ENCODE measurements at regions not wholly inside any gene's neighbourhood (a gene's known extent, or its start where the extent isn't known, plus 50 kb on each side); places are given as distances from the start of the nearest gene placed in this dataset.

DNA sequence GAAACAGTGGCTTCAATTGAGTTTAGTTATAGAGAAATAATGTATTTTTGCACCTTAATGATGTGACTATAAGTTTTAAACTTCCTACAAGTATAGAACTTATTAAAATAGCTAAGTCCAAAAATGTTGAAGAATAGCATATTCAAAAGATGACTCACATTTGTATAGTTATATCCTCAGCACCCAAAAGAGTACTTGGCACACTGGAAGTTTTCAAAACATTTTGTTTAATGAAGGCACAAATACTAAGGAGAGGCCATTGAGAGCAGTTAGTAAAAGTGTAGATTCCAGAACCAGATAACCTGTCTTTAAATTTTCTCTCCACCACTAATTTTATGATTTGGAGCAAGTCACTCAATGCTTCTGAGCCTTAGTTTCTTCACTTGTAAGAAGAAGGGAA lies 226.9 kb upstream of the MID1 start:
- Histone ChIP-seq H3K9me3 (ENCODE audit: insufficient read depth, low read depth, low read length) (no peaks in the 10 kb centered on the region), H3K4me1 (ENCODE audit: insufficient read depth, low read length) (no peaks in the 10 kb centered on the region), H4K20me1 (ENCODE audit: insufficient read depth, low read length) (no peaks in the 10 kb centered on the region), H3K4me3 (ENCODE audit: insufficient read depth, low read depth, low read length) (no peak overlapping the region), H3K79me2 (ENCODE audit: insufficient read depth, low read length) (no peaks in the 10 kb centered on the region), H3K36me3 (ENCODE audit: insufficient read depth, low read length) (no peaks in the 10 kb centered on the region), H2AFZ (ENCODE audit: low read depth, low read length) (no peak overlapping the region), H3K9ac (ENCODE audit: low read length) (no peak overlapping the region), H3K27ac (ENCODE audit: low read depth, low read length) (no peak overlapping the region), H3K27me3 (ENCODE audit: insufficient read depth, low read length) (no peaks in the 10 kb centered on the region), H3K4me2 (ENCODE audit: low read length) (no peak overlapping the region)
- Mint-ChIP-seq H3K36me3 (ENCODE audit: low read depth, unreplicated experiment) (no peaks in the 10 kb centered on the region), H3K9me3 (ENCODE audit: unreplicated experiment) (no peaks in the 10 kb centered on the region), H3K4me1 (ENCODE audit: low read depth, unreplicated experiment) (no peaks in the 10 kb centered on the region), H3K27me3 (ENCODE audit: low read depth, unreplicated experiment) (no peaks in the 10 kb centered on the region), H3K4me3 (ENCODE audit: unreplicated experiment) (no peak overlapping the region), H3K27ac (ENCODE audit: unreplicated experiment) (no peak overlapping the region)
- DNase-seq (ENCODE audit: low read depth) (peak; percentile 8), FAIRE-seq (no peak)
- TF ChIP-seq, protein P1, sequence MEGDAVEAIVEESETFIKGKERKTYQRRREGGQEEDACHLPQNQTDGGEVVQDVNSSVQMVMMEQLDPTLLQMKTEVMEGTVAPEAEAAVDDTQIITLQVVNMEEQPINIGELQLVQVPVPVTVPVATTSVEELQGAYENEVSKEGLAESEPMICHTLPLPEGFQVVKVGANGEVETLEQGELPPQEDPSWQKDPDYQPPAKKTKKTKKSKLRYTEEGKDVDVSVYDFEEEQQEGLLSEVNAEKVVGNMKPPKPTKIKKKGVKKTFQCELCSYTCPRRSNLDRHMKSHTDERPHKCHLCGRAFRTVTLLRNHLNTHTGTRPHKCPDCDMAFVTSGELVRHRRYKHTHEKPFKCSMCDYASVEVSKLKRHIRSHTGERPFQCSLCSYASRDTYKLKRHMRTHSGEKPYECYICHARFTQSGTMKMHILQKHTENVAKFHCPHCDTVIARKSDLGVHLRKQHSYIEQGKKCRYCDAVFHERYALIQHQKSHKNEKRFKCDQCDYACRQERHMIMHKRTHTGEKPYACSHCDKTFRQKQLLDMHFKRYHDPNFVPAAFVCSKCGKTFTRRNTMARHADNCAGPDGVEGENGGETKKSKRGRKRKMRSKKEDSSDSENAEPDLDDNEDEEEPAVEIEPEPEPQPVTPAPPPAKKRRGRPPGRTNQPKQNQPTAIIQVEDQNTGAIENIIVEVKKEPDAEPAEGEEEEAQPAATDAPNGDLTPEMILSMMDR (IDR thresholded peaks at IDR 0.05; ENCODE audit: insufficient read depth, low read depth, low read length), result no peak
- TF ChIP-seq EZH2 (IDR thresholded peaks at IDR 0.05; ENCODE audit: insufficient read depth, low read length), result no peak

DNA sequence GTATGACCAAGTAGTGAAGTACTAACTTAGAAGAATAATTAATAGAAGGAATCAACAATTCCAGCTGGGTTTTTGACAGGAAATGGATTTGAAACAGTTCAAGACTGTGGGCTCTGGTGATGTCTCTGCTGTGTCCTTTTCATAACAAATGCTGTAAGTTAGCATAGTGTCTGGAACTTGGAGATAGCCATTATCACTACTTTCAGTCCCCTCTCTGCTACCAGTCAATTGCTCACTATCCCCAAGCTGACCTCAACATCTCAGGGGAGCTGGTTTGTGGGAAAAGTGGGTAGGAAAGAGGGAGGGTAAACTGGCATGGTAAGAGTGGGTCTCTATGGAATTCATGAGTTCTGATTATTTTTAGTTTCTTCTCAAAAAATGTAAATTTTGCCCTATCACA lies 231.4 kb upstream of the MID1 start:
- no peak for TF ChIP-seq EZH2 (IDR thresholded peaks at IDR 0.05; ENCODE audit: insufficient read depth, low read length)
- TF ChIP-seq, protein P1 (IDR thresholded peaks at IDR 0.05; ENCODE audit: insufficient read depth, low read depth, low read length), result no peak

DNA sequence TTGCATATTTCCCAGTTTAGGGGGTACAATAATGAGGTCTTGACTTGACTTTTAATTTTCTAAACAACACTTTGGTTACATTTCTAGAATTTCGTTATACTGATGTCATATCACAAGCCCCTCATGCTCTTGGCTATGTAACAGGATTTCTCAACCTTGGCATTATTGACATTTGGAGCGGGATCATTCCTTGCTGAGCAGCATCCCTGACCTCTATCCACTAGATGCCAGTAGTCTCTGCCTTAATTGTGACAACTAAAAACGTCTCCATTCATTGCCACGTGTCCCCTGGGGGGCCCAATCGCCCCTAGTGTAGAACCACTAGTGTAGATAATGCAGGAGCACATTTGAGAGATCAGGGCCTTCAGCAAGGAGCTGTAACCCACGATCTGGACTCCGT lies 234.2 kb upstream of the MID1 start:
- H3K36me3 Mint-ChIP-seq (ENCODE audit: low read depth, unreplicated experiment), result no peaks in the 10 kb centered on the region
- Histone ChIP-seq H3K36me3 (ENCODE audit: insufficient read depth, low read length) (no peaks in the 10 kb centered on the region), H3K27ac (ENCODE audit: low read depth, low read length) (no peak overlapping the region), H3K9ac (ENCODE audit: low read length) (no peak overlapping the region), H3K27me3 (ENCODE audit: insufficient read depth, low read length) (no peaks in the 10 kb centered on the region), H3K79me2 (ENCODE audit: insufficient read depth, low read length) (no peaks in the 10 kb centered on the region), H3K4me1 (ENCODE audit: insufficient read depth, low read length) (no peaks in the 10 kb centered on the region), H3K9me3 (ENCODE audit: insufficient read depth, low read depth, low read length) (no peaks in the 10 kb centered on the region), H2AFZ (ENCODE audit: low read depth, low read length) (no peak overlapping the region), H3K4me3 (ENCODE audit: insufficient read depth, low read depth, low read length) (no peak overlapping the region), H3K4me2 (ENCODE audit: low read length) (no peak overlapping the region), H4K20me1 (ENCODE audit: insufficient read depth, low read length) (no peaks in the 10 kb centered on the region)
- no peaks in the 10 kb centered on the region for H3K4me1 Mint-ChIP-seq (ENCODE audit: low read depth, unreplicated experiment)
- H3K9me3 Mint-ChIP-seq (ENCODE audit: unreplicated experiment), result no peaks in the 10 kb centered on the region
- TF ChIP-seq, protein P1 (IDR thresholded peaks at IDR 0.05; ENCODE audit: insufficient read depth, low read depth, low read length), result no peak
- no peak for TF ChIP-seq EZH2 (IDR thresholded peaks at IDR 0.05; ENCODE audit: insufficient read depth, low read length)
- H3K27me3 Mint-ChIP-seq (ENCODE audit: low read depth, unreplicated experiment), result no peaks in the 10 kb centered on the region
- peak; percentile 79 for FAIRE-seq
- H3K27ac Mint-ChIP-seq (ENCODE audit: unreplicated experiment), result no peak overlapping the region
- H3K4me3 Mint-ChIP-seq (ENCODE audit: unreplicated experiment), result no peak overlapping the region
- DNase-seq (ENCODE audit: low read depth), result no peak

More for the DNA sequence above, 231.4 kb upstream of the MID1 start:
- Mint-ChIP-seq H3K27ac (ENCODE audit: unreplicated experiment) (no peak overlapping the region), H3K4me1 (ENCODE audit: low read depth, unreplicated experiment) (no peaks in the 10 kb centered on the region), H3K27me3 (ENCODE audit: low read depth, unreplicated experiment) (no peaks in the 10 kb centered on the region), H3K36me3 (ENCODE audit: low read depth, unreplicated experiment) (no peaks in the 10 kb centered on the region), H3K9me3 (ENCODE audit: unreplicated experiment) (no peaks in the 10 kb centered on the region), H3K4me3 (ENCODE audit: unreplicated experiment) (no peak overlapping the region)
- FAIRE-seq (peak; percentile 95), DNase-seq (ENCODE audit: low read depth) (no peak)
- Histone ChIP-seq H3K4me2 (ENCODE audit: low read length) (no peak overlapping the region), H3K9me3 (ENCODE audit: insufficient read depth, low read depth, low read length) (no peaks in the 10 kb centered on the region), H4K20me1 (ENCODE audit: insufficient read depth, low read length) (no peaks in the 10 kb centered on the region), H3K79me2 (ENCODE audit: insufficient read depth, low read length) (no peaks in the 10 kb centered on the region), H3K27me3 (ENCODE audit: insufficient read depth, low read length) (no peaks in the 10 kb centered on the region), H2AFZ (ENCODE audit: low read depth, low read length) (no peak overlapping the region), H3K36me3 (ENCODE audit: insufficient read depth, low read length) (no peaks in the 10 kb centered on the region), H3K9ac (ENCODE audit: low read length) (no peak overlapping the region), H3K4me1 (ENCODE audit: insufficient read depth, low read length) (no peaks in the 10 kb centered on the region), H3K27ac (ENCODE audit: low read depth, low read length) (no peak overlapping the region), H3K4me3 (ENCODE audit: insufficient read depth, low read depth, low read length) (no peak overlapping the region)

Data from astrocyte (in vitro differentiated cells and primary cell).